Mesenchymal stem cell (in vitro differentiated cells and primary cell): ENCODE measurements at regions not wholly inside any gene's neighbourhood (a gene's known extent, or its start where the extent isn't known, plus 50 kb on each side); places are given as distances from the start of the nearest gene placed in this dataset.

Source experiments
- DNase-seq: peaks from one replicate; pipeline ENCODE4 v3.0.0-alpha.2; 2013
- H2AFZ ChIP-seq: one replicate; pipeline ENCODE4 v1.6.1; 2013; ENCODE audit warnings: low read depth, mild to moderate bottlenecking, control low read depth, inconsistent platforms, low read length, moderate library complexity
- H2AK5ac ChIP-seq: 2 replicates; pipeline ENCODE4 v1.6.1; 2013; ENCODE audit warnings: low read length, moderate library complexity, mild to moderate bottlenecking, inconsistent platforms; ENCODE audit not compliant: severe bottlenecking
- H2BK120ac ChIP-seq: one replicate; pipeline ENCODE4 v1.6.1; 2013; ENCODE audit warnings: low read depth, mild to moderate bottlenecking, inconsistent platforms, low read length, moderate library complexity
- H2BK12ac ChIP-seq, 2 experiments: one replicate each; pipeline ENCODE4 v1.6.1; 2013; ENCODE audit warnings: inconsistent platforms in 2 of 2, low read length in 2 of 2, mild to moderate bottlenecking in 2 of 2, moderate library complexity in 2 of 2, control low read depth in 1 of 2
- H2BK15ac ChIP-seq: one replicate; pipeline ENCODE4 v1.6.1; 2013; ENCODE audit warnings: mild to moderate bottlenecking, low read depth, inconsistent platforms; ENCODE audit not compliant: poor library complexity, severe bottlenecking
- H2BK5ac ChIP-seq: 2 replicates; pipeline ENCODE4 v1.6.1; 2013; ENCODE audit warnings: low read depth, mild to moderate bottlenecking, low read length, control low read depth, inconsistent platforms; ENCODE audit not compliant: poor library complexity, severe bottlenecking
- H3K14ac ChIP-seq, 2 experiments: one replicate each; pipeline ENCODE4 v1.6.1; 2013; ENCODE audit warnings: inconsistent platforms in 2 of 2, low read length in 2 of 2, control low read depth in 1 of 2, mild to moderate bottlenecking in 1 of 2, moderate library complexity in 1 of 2
- H3K18ac ChIP-seq, 2 experiments: one replicate each; pipeline ENCODE4 v1.6.1; 2013; ENCODE audit warnings: inconsistent platforms in 2 of 2, low read length in 2 of 2, control low read depth in 1 of 2, low read depth in 1 of 2, mild to moderate bottlenecking in 1 of 2
- H3K23ac ChIP-seq, 2 experiments: one replicate each; pipeline ENCODE4 v1.6.1; 2013; ENCODE audit warnings: inconsistent platforms in 2 of 2, low read length in 2 of 2, mild to moderate bottlenecking in 2 of 2, moderate library complexity in 2 of 2, control low read depth in 1 of 2
- H3K27ac ChIP-seq: 2 replicates; pipeline ENCODE4 v1.5.1; 2013; ENCODE audit warnings: mild to moderate bottlenecking, moderate library complexity, low read length, control low read depth, inconsistent platforms; ENCODE audit not compliant: poor library complexity, severe bottlenecking
- H3K27me3 ChIP-seq, 2 experiments: 2 replicates each; pipeline versions ENCODE4 v1.6.1 to v1.7.0; 2013; ENCODE audit warnings: low read length in 2 of 2, mild to moderate bottlenecking in 2 of 2, moderate library complexity in 2 of 2, control low read depth in 1 of 2, inconsistent platforms in 1 of 2; ENCODE audit not compliant: control insufficient read depth in 1 of 2, insufficient read depth in 1 of 2
- H3K36me3 ChIP-seq, 2 experiments: 2 replicates each; pipeline versions ENCODE4 v1.6.1 to v1.7.0; 2013; ENCODE audit warnings: low read length in 2 of 2, control low read depth in 1 of 2, inconsistent platforms in 1 of 2, low read depth in 1 of 2, mild to moderate bottlenecking in 1 of 2; ENCODE audit not compliant: insufficient read depth in 2 of 2, control insufficient read depth in 1 of 2
- H3K4ac ChIP-seq, 2 experiments: one replicate each; pipeline ENCODE4 v1.6.1; 2013; ENCODE audit warnings: inconsistent platforms in 2 of 2, low read length in 2 of 2, mild to moderate bottlenecking in 2 of 2, moderate library complexity in 2 of 2, control low read depth in 1 of 2, low read depth in 1 of 2
- H3K4me1 ChIP-seq: 2 replicates; pipeline ENCODE4 v1.6.1; 2013; ENCODE audit warnings: low read depth, low read length, control low read depth; ENCODE audit not compliant: control insufficient read depth, insufficient read depth
- H3K4me2 ChIP-seq: 2 replicates; pipeline ENCODE4 v1.6.1; 2013; ENCODE audit warnings: low read length, mild to moderate bottlenecking, inconsistent platforms; ENCODE audit not compliant: poor library complexity, severe bottlenecking
- H3K4me3 ChIP-seq, 2 experiments: 2 replicates each; pipeline versions ENCODE4 v1.5.1 to v1.7.0; 2013; ENCODE audit warnings: low read length in 2 of 2, mild to moderate bottlenecking in 2 of 2, control low read depth in 1 of 2, low read depth in 1 of 2; ENCODE audit not compliant: insufficient read depth in 1 of 2
- H3K79me1 ChIP-seq: replicated peaks from 2 replicates; pipeline ENCODE4 v1.6.1; 2013; ENCODE audit warnings: mild to moderate bottlenecking, control low read depth, low read length, inconsistent platforms; ENCODE audit not compliant: poor library complexity, severe bottlenecking
- H3K9ac ChIP-seq: 2 replicates; pipeline ENCODE4 v1.7.0; 2013; ENCODE audit warnings: mild to moderate bottlenecking, low read length, moderate library complexity
- H3K9me3 ChIP-seq: 2 replicates; pipeline ENCODE4 v1.7.0; 2013; ENCODE audit warnings: mild to moderate bottlenecking, low read length; ENCODE audit not compliant: control insufficient read depth
- H4K8ac ChIP-seq: one replicate; pipeline ENCODE4 v1.6.1; 2013; ENCODE audit warnings: inconsistent platforms, mild to moderate bottlenecking, low read length, moderate library complexity
- H4K91ac ChIP-seq: one replicate; pipeline ENCODE4 v1.6.1; 2013; ENCODE audit warnings: mild to moderate bottlenecking, low read length, inconsistent platforms
- WGBS: methylation state at CpG from one replicate; pipeline ENCODE4 v1.1.7; 2013; ENCODE audit warnings: mixed read lengths; 5-methylcytosine and 5-hydroxymethylcytosine counted together

GRCh38 chr16:50933262-50933661 is 191.4 kb downstream of the CYLD start:
- Histone ChIP-seq H3K36me3 (no peaks in the 10 kb centered on the region), H2BK120ac (no peak overlapping the region), H3K14ac (no peak overlapping the region), H3K4me2 (no peak overlapping the region), H2BK12ac (no peak overlapping the region), H3K23ac (no peak overlapping the region), H2AFZ (no peak overlapping the region), H4K91ac (no peak overlapping the region), H4K8ac (no peak overlapping the region), H3K4ac (no peak overlapping the region), H2BK5ac (no peak overlapping the region), H3K27me3 (peaks cover 2 to 19% of the 10 kb centered on the region in 2 experiments), H3K27ac (no peak overlapping the region), H3K79me1 (no peaks in the 10 kb centered on the region), H3K18ac (no peak overlapping the region), H2AK5ac (no peak overlapping the region), H2BK15ac (no peak overlapping the region), H3K9me3 (no peaks in the 10 kb centered on the region), H3K9ac (no peak overlapping the region), H3K4me1 (peaks cover 6% of the 10 kb centered on the region), H3K4me3 (no peak overlapping the region)
- DNase-seq: no peak
- WGBS: 71% methylated on average over 3 of the region's 3 CpGs

- no peak for DNase-seq
- Histone ChIP-seq H2AK5ac (no peak overlapping the region), H2BK12ac (no peak overlapping the region), H3K9me3 (no peaks in the 10 kb centered on the region), H3K4ac (no peak overlapping the region), H2BK5ac (no peak overlapping the region), H3K79me1 (no peaks in the 10 kb centered on the region), H2BK15ac (no peak overlapping the region), H3K4me2 (no peak overlapping the region), H3K27me3 (peaks cover 2 to 19% of the 10 kb centered on the region in 2 experiments), H3K9ac (no peak overlapping the region), H3K14ac (no peak overlapping the region), H3K23ac (no peak overlapping the region), H3K36me3 (no peaks in the 10 kb centered on the region), H3K18ac (no peak overlapping the region), H3K4me1 (peaks cover 6% of the 10 kb centered on the region), H2BK120ac (no peak overlapping the region), H4K91ac (no peak overlapping the region), H3K4me3 (no peak overlapping the region), H2AFZ (no peak overlapping the region), H4K8ac (no peak overlapping the region), H3K27ac (no peak overlapping the region)
Measured at GRCh38 chr16:50932348-50932935, 190.6 kb downstream of the CYLD start.

GRCh38 chr16:50928065-50928464 is 186.2 kb downstream of the CYLD start:
- H3K9me3 ChIP-seq: no peaks in the 10 kb centered on the region

GRCh38 chr16:50925758-50926357 is 184.0 kb downstream of the CYLD start:
- Histone ChIP-seq H3K23ac (no peak overlapping the region), H2BK12ac (no peak overlapping the region), H3K4me1 (no peaks in the 10 kb centered on the region), H2BK120ac (no peak overlapping the region), H3K4ac (no peak overlapping the region), H2AK5ac (no peak overlapping the region), H3K9ac (no peak overlapping the region), H3K4me3 (no peak overlapping the region), H3K18ac (no peak overlapping the region), H3K27me3 (peaks cover 0 to 8% of the 10 kb centered on the region in 2 experiments), H4K91ac (no peak overlapping the region), H2BK5ac (no peak overlapping the region), H2AFZ (no peak overlapping the region), H3K14ac (no peak overlapping the region), H4K8ac (no peak overlapping the region), H3K27ac (no peak overlapping the region), H3K9me3 (no peaks in the 10 kb centered on the region), H3K36me3 (no peaks in the 10 kb centered on the region), H3K4me2 (no peak overlapping the region), H3K79me1 (no peaks in the 10 kb centered on the region), H2BK15ac (no peak overlapping the region)
- WGBS: 85% methylated on average over 6 of the region's 7 CpGs
- DNase-seq: no peak

More at GRCh38 chr16:50928065-50928464, 186.2 kb downstream of the CYLD start:
- 60% methylated on average over 2 of the region's 5 CpGs for WGBS
- no peak overlapping the region for H3K4me2 ChIP-seq
- no peak overlapping the region for H4K8ac ChIP-seq
- no peak overlapping the region for H2BK5ac ChIP-seq
- H3K18ac ChIP-seq: no peak overlapping the region
- no peak overlapping the region for H3K27ac ChIP-seq
- no peaks in the 10 kb centered on the region for H3K36me3 ChIP-seq
- H2AK5ac ChIP-seq: no peak overlapping the region
- no peak for DNase-seq
- H2BK15ac ChIP-seq: no peak overlapping the region
- no peak overlapping the region for H3K4me3 ChIP-seq
- no peak overlapping the region for H2AFZ ChIP-seq
- H3K9ac ChIP-seq: no peak overlapping the region
- H3K14ac ChIP-seq: no peak overlapping the region
- H3K23ac ChIP-seq: no peak overlapping the region
- H3K27me3 ChIP-seq: peaks cover 0 to 18% of the 10 kb centered on the region in 2 experiments
- no peaks in the 10 kb centered on the region for H3K79me1 ChIP-seq
- no peak overlapping the region for H2BK120ac ChIP-seq
- H3K4me1 ChIP-seq: peaks cover 2% of the 10 kb centered on the region
- H3K4ac ChIP-seq: no peak overlapping the region
- no peak overlapping the region for H2BK12ac ChIP-seq
- no peak overlapping the region for H4K91ac ChIP-seq
